Activated CD4-positive, alpha-beta T cell treated with anti-CD3 and anti-CD28 coated beads for 4 hours (primary cell): ENCODE measurements at regions not wholly inside any gene's neighbourhood (a gene's known extent, or its start where the extent isn't known, plus 50 kb on each side); places are given as distances from the start of the nearest gene placed in this dataset.
"Not testable (repeated sequence)": the region's sequence is repeated elsewhere in the genome, so short reads cannot be mapped to it uniquely, and the experiment has no call there.

ENCODE experiments used
- DNase-seq, 2 donors: peaks; one replicate each; pipeline ENCODE4 v3.0.0-alpha.2; 2020

GRCh38 chr4:152190907-152191306, 345.0 kb downstream of the FBXW7 start:
- DNase-seq = no peak

- DNase-seq = no peak
These were observed 346.3 kb downstream of the FBXW7 start for GRCh38 chr4:152189451-152190179.

GRCh38 chr4:152188801-152189200, 347.1 kb downstream of the FBXW7 start:
- no peak for DNase-seq

GRCh38 chr4:152187693-152188092, 348.2 kb downstream of the FBXW7 start:
- no peak for DNase-seq

- DNase-seq = no peak
These were observed 349.9 kb downstream of the FBXW7 start for GRCh38 chr4:152185786-152186550.

- DNase-seq = no peak
These were observed 354.7 kb downstream of the FBXW7 start for GRCh38 chr4:152181150-152181549.

- DNase-seq = no peak
These were observed 355.5 kb downstream of the FBXW7 start for GRCh38 chr4:152180369-152180768.

GRCh38 chr4:152177538-152177937, 358.4 kb downstream of the FBXW7 start:
- not testable (repeated sequence) for DNase-seq

GRCh38 chr4:152176627-152177214, 359.2 kb downstream of the FBXW7 start:
- DNase-seq = no peak

- DNase-seq = no peak
These were observed 360.3 kb downstream of the FBXW7 start for GRCh38 chr4:152175586-152175985.

GRCh38 chr4:152172146-152172545, 363.7 kb downstream of the FBXW7 start:
- no peak for DNase-seq

GRCh38 chr4:152171556-152171955, 364.3 kb downstream of the FBXW7 start:
- DNase-seq = no peak

GRCh38 chr4:152169683-152170082, 366.2 kb downstream of the FBXW7 start:
- DNase-seq = no peak

- DNase-seq = no peak
These were observed 366.8 kb downstream of the FBXW7 start for GRCh38 chr4:152168987-152169616.

- DNase-seq = no peak
These were observed 369.3 kb downstream of the FBXW7 start for GRCh38 chr4:152166567-152166966.

- no peak for DNase-seq
These were observed 370.0 kb downstream of the FBXW7 start for GRCh38 chr4:152165846-152166245.

- DNase-seq = no peak
These were observed 370.7 kb downstream of the FBXW7 start for GRCh38 chr4:152165146-152165545.

- DNase-seq = no peak
These were observed 371.3 kb downstream of the FBXW7 start for GRCh38 chr4:152164561-152164960.

GRCh38 chr4:152162331-152162697, 373.6 kb downstream of the FBXW7 start:
- no peak for DNase-seq

GRCh38 chr4:152161676-152162330, 374.1 kb downstream of the FBXW7 start:
- no peak for DNase-seq

GRCh38 chr4:152160225-152160800, 375.6 kb downstream of the FBXW7 start:
- DNase-seq = no peak

- DNase-seq = no peak
These were observed 376.1 kb downstream of the FBXW7 start for GRCh38 chr4:152159773-152160172.

GRCh38 chr4:152158225-152158624, 377.7 kb downstream of the FBXW7 start:
- DNase-seq = no peak
